GM19452 (cell line): ENCODE measurements at regions not wholly inside any gene's neighbourhood (a gene's known extent, or its start where the extent isn't known, plus 50 kb on each side); places are given as distances from the start of the nearest gene placed in this dataset.

Experiments used
- ATAC-seq: cut with Tn5 transposase; IDR thresholded peaks from one replicate; pipeline ENCODE4 v1.9.1; 2021; ENCODE audit not compliant: unreplicated experiment

GRCh38 chr17:5861246-5861645 is 208.9 kb upstream of the WSCD1 start:
- ATAC-seq: no peak

DNA sequence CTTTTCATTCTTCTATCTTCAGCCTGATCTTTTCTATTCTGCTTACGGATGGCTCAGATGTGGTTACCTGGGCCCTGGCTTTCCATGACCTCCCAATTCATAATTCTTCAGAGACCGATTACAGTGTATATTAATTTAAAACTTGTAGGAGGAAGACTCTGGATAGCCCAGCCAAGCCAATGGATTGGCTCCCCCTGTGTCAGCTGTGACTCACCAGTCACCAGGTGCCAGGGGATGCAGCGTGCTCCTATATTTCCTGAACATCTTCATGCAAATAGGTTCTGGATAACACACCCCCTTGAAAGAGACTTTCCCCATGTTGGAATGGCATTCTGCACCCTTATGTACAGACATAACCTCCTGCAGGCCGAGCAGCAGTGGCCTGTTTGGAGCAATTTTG is 208.3 kb upstream of the WSCD1 start:
- no peak for ATAC-seq

DNA sequence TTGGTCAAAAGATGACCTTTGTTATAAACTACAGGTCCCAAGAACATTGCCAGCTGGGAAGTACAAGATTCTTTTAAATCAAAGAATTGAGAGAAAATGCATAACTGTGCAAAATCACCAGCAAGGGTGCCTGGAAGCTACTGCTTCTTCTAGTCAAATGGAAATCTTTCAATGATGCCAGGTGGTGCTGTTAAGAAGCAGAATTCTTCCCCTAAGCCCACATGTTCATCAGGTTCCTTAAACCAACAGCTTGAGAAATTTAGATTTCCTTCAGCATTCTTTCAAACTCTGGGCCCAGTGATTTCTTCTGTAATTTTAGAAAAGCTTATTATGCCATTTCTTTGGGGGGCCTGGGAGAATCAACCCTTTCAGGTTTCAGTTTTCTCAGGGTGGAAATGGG is 207.8 kb upstream of the WSCD1 start:
- ATAC-seq: no peak

DNA sequence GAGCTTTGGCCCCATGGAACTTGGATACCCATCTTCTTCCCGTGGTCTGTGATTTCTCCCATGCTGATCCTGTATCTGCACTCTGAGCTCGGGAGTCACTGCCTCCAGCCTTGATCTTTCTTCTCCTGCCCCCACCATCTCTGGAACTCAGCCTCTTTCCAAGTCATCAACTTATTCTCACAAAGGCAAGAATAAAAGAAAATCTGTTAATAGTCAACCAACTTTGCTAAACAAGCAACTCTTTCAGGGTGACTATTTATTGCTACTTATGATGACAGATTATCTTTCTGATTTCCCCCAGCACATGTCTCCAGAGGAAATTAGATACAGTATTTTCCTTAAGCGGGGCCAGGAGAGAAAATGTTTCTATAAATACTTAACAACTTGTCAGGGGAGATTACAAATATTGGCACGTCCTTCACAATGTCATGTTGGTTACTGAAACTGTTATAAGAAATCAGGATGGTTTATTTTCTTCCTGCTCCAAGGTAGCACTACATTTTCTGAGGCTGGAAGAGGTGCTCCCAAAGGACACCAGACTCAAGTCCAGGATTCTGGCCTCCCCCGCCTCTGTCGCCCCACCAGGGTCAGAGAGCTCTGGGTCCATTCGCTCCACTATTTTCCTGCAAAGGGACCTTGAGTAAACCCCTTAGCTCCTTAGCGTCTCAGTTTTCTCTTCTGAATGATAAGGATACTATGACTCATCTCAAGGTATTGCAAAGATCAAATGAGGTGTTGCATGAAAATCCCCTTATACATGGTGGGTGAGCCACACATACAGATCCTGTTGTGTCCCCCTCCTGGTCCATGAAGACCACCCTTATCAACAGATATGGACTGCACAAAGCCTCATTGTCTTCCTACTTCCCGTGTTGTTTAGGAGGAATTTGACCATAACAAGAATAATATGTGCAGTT is 205.2 kb upstream of the WSCD1 start:
- no peak for ATAC-seq

- ATAC-seq: no peak
Observed at GRCh38 chr17:5866978-5867377, 203.2 kb upstream of the WSCD1 start.

DNA sequence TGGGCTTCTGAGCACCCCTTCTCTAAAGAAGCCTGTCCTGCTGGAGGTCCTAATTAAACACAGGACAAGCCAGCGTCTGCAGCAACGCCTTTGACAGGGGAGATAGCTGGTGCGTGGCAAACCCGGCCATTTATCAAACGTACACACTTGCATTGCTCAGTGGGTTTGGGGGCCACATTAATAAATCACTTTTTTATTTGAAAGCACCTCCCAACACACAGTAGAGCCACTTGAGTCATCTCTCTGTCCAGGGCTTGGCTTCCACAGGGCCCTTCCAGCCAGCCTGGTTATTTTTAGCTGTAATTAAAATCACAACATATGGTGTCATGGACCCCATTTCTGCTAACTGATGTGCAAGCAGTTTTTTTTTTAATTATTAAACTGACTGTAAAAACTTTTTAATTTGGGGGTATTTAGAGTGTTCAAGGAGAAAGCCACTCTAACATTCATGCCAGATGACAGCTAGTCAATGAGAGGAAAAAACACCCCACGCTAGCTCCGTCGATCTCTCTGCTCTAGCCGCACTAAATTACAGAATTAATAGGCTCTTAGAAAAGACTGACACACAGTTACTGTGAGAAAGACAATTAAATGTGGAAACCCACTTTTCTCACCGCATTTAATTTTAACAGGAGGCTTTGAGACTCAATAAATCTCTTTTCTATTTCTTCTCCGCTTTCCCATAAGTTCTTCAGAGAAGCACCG is 201.0 kb upstream of the WSCD1 start:
- ATAC-seq: no peak

DNA sequence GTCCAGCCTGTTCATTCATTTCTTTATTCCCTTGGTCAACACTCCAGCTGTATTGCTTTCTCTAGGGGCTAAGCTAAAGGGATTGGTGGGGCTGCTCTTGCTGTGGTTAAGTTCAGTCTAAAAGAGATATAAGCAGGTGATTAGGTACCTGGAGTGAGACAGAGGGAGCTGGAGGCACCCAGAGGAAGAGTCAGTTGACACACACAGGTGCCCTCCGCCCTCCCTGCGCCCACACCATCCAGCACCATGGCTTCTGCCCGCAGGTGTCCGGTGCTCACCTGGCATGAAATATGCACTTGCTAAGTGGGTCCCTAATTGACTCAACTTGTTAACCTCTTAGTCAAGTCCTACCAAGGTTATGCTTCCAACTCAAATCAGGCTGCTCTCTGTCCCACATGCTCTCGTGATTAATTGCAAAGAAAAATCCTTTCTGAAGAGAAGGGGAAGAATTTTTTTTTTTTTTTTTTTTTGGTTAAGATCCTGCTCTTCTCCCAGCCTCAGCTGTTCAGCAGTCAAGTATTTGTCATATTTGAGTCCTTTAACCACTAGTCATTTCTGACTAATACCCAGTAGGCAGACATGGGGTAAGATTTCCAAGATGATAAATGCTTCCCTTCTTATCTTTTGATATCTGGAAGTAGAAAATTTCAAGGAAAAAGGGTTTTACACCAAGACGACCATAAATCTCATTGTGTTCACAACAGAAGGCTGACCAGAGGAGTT is 199.8 kb upstream of the WSCD1 start:
- no peak for ATAC-seq

DNA sequence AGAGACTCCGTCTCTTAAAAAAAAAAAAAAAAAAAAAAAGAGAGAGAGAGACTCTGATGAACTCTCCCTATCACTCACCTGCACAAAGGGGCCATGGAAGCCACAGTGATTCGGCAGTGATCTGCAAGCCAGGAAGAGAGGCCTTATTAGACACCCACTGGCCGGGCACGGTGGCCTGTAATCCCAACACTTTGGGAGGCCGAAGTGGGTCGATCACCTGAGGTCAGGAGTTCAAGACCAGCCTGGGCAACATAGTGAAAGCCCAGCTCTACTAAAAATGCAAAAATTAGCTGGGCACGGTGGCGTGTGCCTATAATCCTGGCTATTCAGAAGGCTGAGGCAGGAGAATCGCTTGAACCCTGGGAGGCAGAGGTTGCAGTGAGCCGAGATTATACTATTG is 198.5 kb upstream of the WSCD1 start:
- no peak for ATAC-seq

- no peak for ATAC-seq
Observed at GRCh38 chr17:5872831-5873230, 197.3 kb upstream of the WSCD1 start.

DNA sequence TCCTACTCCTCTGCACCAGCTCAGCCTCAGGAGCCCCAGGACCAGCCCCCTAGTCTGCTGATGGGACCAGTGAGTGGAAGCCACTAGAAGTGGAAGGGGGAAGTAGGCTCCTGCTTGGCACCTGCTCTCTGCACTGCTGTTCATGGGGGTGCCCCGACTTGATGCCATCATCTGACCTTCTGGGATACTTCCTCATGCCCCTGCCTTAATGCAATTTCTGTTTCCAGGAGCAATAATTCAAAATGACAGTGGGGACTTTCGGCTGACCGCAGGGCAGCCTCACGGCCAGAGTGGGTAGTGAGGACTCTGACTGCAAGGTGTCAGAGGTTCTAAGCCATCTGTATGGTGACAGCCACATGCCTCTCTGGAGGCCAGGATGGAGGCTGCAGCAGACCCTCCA is 196.4 kb upstream of the WSCD1 start:
- no peak for ATAC-seq

DNA sequence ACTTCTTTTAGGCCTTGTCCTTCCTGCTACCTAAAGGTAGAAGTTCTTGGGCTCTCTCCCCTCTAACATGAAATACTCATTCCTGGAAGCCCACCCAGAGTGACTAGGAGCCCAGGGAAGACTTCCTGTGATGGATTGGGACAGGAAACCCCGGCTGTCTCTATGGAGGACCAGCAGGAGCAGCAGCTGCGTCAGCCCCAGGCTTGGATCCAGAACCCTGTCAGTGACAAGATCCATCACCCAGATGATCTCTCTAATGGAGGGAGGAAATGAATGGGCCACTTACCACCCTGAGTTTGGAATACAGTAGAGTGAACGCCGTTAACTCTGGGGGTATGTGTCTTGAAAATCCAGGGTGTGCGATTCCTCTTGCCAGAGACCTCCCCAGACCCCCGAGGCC is 195.7 kb upstream of the WSCD1 start:
- ATAC-seq: no peak

DNA sequence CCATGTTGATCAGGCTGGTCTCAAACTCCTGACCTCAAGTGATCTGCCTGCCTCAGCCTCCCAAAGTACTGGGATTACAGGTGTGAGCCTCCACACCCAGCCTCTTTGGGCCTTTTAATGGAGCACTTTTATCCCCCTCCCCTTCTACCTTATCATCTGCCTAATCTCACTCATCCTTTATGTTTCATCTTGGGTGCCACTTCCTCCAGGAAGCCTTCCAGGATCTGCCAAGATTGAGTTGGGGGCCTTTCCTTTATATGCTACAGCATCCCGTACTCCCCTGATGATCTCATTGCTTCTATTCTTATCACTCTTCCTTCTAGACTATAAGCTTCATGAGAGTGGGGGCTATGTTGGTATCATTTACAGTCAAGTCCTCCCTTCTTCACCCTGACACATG is 192.8 kb upstream of the WSCD1 start:
- ATAC-seq: no peak

GRCh38 chr17:5877948-5878347 is 192.2 kb upstream of the WSCD1 start:
- no peak for ATAC-seq

DNA sequence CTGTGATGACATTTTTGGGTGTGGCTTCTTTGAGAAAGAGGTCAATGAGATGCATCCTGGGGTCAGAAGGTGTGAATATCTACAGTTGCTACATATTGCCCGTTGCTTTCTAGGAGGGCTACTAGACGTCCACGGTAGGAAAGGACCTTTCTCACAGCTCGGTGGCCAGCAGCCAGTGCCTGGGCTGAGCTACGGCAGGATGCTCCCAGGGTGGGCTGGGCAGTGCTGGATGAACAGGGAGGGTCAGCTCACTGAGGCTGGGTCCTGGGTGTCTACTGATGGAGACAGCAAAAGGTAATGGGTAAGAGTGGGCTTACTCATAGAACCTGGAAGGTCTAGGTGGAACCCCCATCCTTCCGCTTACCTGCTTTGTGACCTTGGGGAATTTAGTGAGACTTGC is 188.3 kb upstream of the WSCD1 start:
- ATAC-seq: no peak

DNA sequence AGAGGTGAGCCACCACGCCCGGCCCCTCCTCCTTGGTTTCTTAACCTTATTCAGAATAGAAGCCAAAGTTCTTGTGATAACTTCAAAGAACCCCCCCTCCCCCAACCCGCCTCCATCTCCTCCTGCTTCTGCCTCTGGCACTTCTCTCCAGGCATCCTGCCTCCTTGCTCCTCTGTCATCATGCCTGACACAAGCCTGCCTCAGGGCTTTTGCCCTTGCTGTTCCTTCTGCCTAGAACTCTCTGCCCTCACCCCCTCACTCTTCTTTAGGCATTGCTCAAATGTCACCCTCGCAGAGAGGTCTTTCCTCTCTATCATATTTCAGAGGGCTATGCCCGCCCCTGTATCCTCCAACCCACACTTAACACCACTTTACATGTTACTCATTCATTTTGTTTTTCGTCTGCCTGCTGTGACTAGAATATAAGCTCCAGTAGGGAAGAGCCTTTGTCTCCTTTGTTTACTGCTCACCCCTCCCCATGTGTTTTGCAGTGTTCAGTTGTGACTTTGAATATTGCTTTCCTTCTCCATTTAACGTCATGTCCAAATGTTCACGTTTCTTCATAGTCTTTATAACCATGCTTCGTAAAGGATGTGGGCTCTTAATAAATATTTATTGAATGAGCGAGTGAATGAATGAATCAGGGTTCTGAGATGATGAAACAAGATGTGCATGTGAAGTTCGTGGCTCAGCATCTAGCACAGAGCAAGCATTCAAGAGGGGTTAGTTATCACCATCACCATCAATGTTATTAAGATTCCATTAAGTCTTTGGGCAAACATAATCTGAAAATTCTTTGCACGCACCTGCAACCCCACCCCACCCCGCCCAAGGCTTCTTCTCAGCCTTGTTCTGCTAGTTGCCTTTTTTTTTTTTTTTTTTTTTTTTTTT is 186.2 kb upstream of the WSCD1 start:
- ATAC-seq: no peak

DNA sequence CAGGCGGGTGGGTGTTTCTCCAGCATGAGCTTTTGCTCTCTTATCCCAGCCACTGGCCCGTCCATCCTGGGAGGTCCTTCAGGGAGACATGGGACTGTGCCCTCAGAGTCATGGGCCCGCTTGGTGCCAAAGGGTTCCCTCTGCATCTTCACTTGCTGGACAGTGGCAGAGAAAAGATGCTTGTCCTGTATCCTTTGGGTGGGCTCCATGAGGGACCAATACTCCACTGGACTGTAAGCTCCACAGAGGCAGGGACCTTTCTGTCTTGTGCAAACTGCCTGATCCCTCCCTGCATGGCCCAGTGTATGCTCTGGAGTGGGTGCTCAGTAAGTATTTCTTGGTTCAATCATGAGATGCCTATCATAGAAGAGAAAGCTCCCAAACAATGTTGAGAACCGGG is 184.8 kb upstream of the WSCD1 start:
- ATAC-seq: no peak

DNA sequence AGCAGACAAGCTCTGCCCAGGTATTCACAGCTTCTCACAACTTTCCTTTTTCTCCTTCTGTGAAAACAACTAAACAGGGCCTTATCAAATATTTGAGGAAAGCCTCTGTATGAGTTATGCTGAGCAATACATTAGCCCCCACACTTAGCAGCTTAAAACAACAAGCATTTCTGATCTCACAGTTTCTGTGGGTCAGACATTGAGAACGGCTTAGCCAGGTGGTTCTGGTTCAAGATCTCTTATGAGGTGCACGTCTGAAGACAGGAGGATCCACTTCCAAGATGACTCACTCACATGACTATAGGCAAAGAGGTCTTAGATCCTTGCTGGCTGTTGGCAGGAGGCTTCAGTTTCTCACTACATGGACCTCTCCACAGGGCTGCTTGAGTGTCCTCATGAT is 181.4 kb upstream of the WSCD1 start:
- no peak for ATAC-seq

DNA sequence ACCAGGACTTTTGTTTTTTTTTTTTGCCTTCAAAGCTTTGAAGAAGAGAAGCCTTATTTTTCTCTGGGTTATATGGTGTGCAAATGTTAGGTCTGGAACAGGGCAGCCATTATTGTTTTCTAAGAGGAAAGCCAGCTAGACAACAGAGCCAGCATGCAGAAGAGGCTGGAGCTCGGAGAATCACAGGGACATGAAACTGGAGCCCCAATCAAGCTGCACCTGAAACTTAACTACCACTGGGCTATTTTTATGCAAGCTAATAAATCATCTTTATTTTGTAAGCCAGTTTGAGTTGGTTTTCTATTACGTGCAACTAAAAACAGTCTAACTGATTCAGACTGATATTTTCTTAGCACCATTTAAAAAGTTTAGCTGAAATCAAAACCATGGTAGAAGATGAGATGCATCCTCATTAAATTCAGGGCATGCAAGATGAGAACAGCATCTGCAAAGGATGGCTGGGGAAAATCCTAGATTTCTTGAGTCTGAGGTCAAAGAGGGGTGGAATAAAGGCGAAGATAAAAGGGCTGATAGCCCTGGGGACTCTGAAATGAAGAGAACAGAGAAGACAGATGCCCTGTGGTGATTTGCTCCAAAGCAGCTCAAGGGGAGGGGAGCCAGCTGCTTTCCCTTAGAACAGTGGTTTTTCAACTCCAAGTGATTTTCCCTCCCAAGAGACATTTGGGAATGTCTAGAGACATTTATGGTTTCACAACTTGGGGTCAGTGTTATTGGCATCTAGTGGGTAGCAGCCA is 177.1 kb upstream of the WSCD1 start:
- no peak for ATAC-seq

- no peak for ATAC-seq
Observed at GRCh38 chr17:5893741-5894140, 176.4 kb upstream of the WSCD1 start.

GRCh38 chr17:5895276-5895675 is 174.9 kb upstream of the WSCD1 start:
- ATAC-seq: no peak
